Neural progenitor cell (in vitro differentiated cells): ENCODE measurements at regions not wholly inside any gene's neighbourhood (a gene's known extent, or its start where the extent isn't known, plus 50 kb on each side); places are given as distances from the start of the nearest gene placed in this dataset.

Experiments used
- CTCF ChIP-seq: fragments of 200-600 bp; sonication (generic); IDR thresholded peaks from 2 replicates; pipeline ENCODE4 v1.5.1; 2017; ENCODE audit warnings: antibody characterized with exemption, mild to moderate bottlenecking
- EZH2 ChIP-seq: fragments of 200-600 bp; sonication (generic); IDR thresholded peaks from 2 replicates; pipeline ENCODE4 v1.6.1; 2017; ENCODE audit warnings: antibody characterized with exemption, mild to moderate bottlenecking, moderate library complexity
- EZH2phosphoT487 ChIP-seq: fragments of 200-600 bp; sonication (generic); IDR thresholded peaks from 2 replicates; pipeline ENCODE4 v1.6.1; 2017; ENCODE audit warnings: antibody characterized with exemption

- TF ChIP-seq CTCF (no peak), EZH2phosphoT487 (no peak), EZH2 (no peak)
Observed at GRCh38 chr13:33911521-33911920, 93.6 kb downstream of the RFC3 start.
